ENCODE measurements at regions not wholly inside any gene's neighbourhood (a gene's known extent, or its start where the extent isn't known, plus 50 kb on each side); places are given as distances from the start of the nearest gene placed in this dataset.
A peak's percentile ranks its signal among the peaks of the same experiment; 100 is the strongest.

GRCh38 chr7:25829663-25830062 is 322.3 kb upstream of the NFE2L3 start:
- DNase-seq (no peak), ATAC-seq (no peak)
- Histone ChIP-seq H3K4me1 (ENCODE audit: low read depth) (peaks cover 5% of the 10 kb centered on the region), H3K36me3 (ENCODE audit: low read depth) (no peaks in the 10 kb centered on the region), H3K4me3 (no peak overlapping the region), H3K9me3 (no peaks in the 10 kb centered on the region)
- TF ChIP-seq CTCF (IDR thresholded peaks at IDR 0.05): no peak
- intact Hi-C loops (cut with DNase I, micrococcal nuclease): no loop called here

GRCh38 chr7:25830215-25830614 is 321.8 kb upstream of the NFE2L3 start:
- no peak for ATAC-seq
- peaks cover 5% of the 10 kb centered on the region for H3K4me1 ChIP-seq (ENCODE audit: low read depth)
- intact Hi-C loops (cut with DNase I, micrococcal nuclease): no loop called here
- DNase-seq: no peak
- TF ChIP-seq CTCF (IDR thresholded peaks at IDR 0.05): no peak
- H3K36me3 ChIP-seq (ENCODE audit: low read depth): no peaks in the 10 kb centered on the region
- H3K4me3 ChIP-seq: no peak overlapping the region
- H3K9me3 ChIP-seq: no peaks in the 10 kb centered on the region

GRCh38 chr7:25831062-25831691 is 320.8 kb upstream of the NFE2L3 start:
- intact Hi-C loops (cut with DNase I, micrococcal nuclease): no loop called here
- ATAC-seq (no peak), DNase-seq (peak in 1 of 3 donors; percentile 23)
- TF ChIP-seq CTCF (IDR thresholded peaks at IDR 0.05): no peak
- Histone ChIP-seq H3K36me3 (ENCODE audit: low read depth) (no peaks in the 10 kb centered on the region), H3K4me3 (no peak overlapping the region), H3K4me1 (ENCODE audit: low read depth) (peaks cover 5% of the 10 kb centered on the region), H3K9me3 (no peaks in the 10 kb centered on the region)

GRCh38 chr7:25831831-25832411 is 320.1 kb upstream of the NFE2L3 start:
- Histone ChIP-seq H3K9me3 (no peaks in the 10 kb centered on the region), H3K4me3 (no peak overlapping the region), H3K36me3 (ENCODE audit: low read depth) (no peaks in the 10 kb centered on the region), H3K4me1 (ENCODE audit: low read depth) (peaks cover 5% of the 10 kb centered on the region)
- intact Hi-C loops (cut with DNase I, micrococcal nuclease): no loop called here
- ATAC-seq (no peak), DNase-seq (no peak)
- no peak for TF ChIP-seq CTCF (IDR thresholded peaks at IDR 0.05)

- no peak for ATAC-seq
- TF ChIP-seq CTCF (IDR thresholded peaks at IDR 0.05): no peak
- Histone ChIP-seq H3K36me3 (ENCODE audit: low read depth) (no peaks in the 10 kb centered on the region), H3K4me1 (ENCODE audit: low read depth) (peaks cover 5% of the 10 kb centered on the region), H3K9me3 (no peaks in the 10 kb centered on the region), H3K4me3 (no peak overlapping the region)
- no peak for DNase-seq
- intact Hi-C loops (cut with DNase I, micrococcal nuclease): no loop called here
Measured at GRCh38 chr7:25832456-25832855, 319.5 kb upstream of the NFE2L3 start.
